ENCODE measurements at regions not wholly inside any gene's neighbourhood (a gene's known extent, or its start where the extent isn't known, plus 50 kb on each side); places are given as distances from the start of the nearest gene placed in this dataset.

DNA sequence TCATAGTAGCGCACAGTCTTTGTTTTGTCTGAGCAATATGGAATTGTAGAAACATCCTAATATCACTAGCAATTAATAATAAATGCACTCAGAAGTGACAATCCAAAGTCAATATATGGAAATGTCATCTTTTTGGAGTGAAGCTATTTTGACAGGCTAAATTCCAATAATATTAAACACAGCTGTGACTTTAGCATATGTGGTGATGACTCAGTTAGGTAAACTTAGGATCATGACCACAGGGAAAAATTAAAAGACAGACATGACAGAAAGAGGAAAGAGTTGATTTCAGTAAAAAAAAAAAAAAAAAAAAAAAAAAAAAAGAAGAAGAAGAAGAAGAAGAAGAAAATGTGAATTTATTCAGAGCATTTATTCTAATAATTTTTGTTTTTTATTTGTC lies 1165.7 kb downstream of the NLGN4Y start:
- no peak for DNase-seq

DNA sequence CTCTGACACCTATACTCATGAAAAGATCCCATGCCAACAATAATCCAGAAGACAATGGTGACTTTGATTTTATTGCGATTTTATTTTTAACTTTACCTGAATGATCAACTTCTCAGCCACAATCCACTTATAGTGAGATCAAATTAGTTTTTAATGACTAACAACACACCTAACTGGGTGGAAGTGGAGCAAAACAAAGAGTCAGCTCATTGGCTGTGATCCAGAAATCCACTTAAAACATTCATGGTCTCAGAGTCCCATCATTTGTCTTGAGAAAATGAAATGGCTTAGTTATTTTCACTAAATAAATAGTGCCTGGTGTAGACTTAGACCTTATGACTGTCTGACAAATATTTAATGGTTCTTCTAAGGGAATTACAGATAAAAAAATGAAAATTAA lies 1177.8 kb downstream of the NLGN4Y start:
- peak; percentile 53 for DNase-seq

DNA sequence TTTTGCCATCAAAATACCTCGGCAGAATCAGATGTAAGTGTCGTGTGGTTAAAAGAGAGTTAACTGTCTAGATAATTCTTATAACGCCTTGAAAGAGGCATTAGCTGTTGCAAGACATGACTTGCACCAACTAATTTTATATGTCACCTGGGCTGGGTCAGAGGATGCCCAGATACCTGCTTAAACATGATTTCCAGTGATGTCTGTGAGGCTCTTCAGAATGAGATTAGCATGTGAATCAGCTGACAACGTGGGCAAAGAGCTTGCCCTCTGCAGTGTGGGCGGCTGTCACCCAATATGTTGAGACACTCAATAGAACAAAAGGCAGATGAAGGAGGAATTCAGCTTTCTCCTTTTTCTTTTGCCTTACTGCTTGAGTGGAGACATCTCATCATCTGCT lies 1180.6 kb downstream of the NLGN4Y start:
- no peak for DNase-seq

DNA sequence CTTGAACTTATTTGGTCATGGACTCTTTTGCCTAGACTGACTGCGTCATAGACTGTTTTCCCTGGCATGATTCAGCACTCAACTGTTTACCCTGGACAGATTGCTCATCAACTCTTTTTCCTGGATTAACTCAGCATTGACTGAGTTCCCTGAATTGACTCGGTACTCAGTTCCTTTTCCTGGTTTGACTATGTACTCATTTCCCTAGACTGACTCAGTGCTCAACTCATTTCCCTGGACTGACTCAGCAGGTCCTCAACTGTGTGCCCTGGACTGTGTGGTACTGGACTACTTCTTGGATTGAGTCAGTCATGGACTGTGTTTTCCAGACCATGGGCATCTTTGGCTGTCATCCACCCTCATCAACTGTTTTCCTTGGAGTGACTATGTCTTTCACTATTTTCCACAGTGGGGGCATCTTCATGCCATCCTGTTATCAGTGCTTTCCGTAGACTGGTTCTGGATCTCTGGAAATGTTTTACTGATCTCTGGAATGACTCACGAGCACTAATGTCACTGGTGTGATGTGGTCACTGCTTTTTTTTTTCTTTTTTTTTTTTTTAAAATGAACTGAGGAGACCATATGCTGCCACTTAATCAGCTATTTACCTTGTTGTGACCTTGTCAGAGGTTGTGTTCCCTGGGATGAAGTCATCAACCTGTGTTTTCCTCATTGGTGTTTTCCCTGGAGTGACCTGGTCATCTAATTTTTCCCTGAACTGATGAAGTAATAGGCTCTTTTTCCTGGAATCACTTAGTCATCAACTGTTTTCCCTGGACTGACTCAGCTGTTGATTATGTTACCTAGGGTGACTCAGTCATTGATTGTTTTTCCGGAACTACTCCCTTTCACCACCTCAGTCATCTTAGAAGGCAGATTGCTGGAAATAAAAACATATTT lies 1225.5 kb downstream of the NLGN4Y start:
- DNase-seq, result no peak

DNA sequence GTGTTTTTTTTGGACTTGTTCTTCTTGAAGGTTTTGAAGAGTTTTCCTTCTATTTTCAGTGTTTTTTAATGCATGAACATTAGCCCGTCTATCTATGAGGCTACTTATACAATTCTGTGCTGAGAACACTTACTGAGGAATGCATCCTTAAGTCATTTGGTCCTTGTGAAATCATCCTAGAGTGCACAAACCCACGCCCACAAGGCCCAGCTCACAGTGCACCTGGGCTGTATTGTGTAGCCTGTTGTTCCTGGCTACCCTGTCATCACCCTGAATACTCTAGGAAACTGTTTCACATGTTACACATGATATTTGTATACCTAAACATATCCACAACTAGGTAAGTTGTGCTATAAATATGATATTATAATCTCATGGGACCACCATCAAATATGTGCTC lies 1226.7 kb downstream of the NLGN4Y start:
- DNase-seq, result no peak

DNA sequence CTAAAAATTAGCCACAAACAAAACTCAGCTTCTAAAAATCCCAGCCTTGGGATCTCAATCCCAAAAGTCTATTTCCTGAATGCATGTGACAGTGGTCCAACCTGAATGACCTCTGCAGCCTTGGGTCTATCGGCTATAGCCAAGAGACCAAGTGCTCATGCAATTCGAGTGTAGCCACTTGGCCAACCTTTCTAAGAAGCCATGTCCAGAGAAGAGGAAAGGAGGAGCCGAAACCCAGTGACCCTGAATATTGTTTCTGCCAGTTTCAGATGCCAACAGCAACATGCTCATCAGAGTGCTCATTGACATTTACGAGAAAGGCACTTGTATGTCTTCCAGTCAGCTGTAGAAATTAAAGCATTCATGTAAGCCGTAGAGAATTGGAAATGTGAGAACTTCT lies 1231.9 kb downstream of the NLGN4Y start:
- no peak for DNase-seq

DNA sequence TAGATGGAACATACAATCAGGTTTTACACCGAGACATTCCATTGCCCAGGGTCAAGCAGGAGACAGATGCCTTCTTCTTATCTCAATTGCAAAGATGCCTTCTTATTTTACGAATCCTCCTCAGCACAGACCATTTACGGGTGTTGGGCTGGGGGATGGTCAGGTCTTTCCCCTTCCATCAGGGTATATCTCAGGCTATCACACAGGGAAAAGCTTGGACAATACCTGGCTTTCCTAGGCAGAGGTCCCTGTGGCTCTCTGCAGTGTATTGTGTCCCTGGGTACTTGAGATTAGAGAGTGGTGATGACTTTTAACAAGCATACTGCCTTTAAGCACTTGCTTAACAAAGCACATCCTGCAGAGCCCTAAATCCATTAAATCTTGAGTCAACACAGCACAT lies 1249.2 kb downstream of the NLGN4Y start:
- DNase-seq, result no peak

DNA sequence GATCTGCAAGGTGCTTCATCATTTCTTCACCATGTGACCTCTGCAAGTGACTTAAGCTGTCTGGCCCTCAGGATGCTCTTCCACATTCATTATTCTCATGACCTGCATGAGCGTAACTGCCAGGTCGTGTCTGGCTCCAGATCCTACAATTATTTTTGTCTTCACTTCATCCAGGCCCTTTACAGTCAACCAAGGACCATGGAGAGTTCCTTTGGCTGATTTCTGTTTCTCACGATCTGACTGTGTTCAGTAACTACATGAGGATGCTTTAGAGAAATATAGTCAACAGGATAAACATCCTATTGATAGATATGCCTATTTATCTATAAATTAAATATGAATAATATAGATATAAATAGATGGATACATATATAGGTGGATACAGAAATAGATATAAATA lies 1251.6 kb downstream of the NLGN4Y start:
- DNase-seq, result no peak

DNA sequence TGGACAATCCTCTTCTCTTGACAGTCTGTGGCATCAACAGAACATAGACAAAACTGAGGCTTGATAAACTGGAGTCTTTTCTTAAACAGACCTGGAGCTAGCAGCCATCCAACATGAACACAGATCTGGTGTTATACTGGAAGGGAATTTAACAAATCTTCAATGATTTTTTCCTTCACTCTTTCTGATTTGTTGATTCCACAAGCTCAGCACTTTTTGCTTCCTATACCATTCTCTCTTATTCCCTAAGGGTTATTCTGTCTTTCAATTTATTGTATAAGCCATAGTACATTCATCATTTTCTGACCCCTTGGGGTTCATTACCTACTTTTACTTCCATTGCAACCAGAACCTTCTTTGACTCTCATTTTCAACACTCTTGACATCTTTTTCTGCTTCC lies 1255.6 kb downstream of the NLGN4Y start:
- no peak for DNase-seq

DNA sequence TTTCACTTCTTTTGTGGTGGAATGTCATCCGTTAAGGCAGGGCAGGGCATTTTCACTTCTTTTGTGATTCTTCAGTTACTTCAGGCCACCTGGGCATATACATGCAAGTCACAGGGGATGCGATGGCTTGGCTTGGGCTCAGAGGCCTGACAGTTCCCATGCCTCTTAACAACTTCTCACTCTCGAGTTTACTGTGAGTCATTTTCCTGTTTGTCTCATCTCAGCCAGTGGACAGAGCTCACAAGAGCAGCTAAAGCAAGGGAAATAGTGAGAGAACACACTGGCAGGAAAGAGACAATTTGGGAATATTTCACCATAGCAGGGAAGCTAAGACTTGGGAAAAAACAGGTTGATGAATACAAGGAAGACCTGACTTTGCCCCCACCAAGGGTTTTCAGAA lies 1275.7 kb downstream of the NLGN4Y start:
- DNase-seq, result no peak

DNA sequence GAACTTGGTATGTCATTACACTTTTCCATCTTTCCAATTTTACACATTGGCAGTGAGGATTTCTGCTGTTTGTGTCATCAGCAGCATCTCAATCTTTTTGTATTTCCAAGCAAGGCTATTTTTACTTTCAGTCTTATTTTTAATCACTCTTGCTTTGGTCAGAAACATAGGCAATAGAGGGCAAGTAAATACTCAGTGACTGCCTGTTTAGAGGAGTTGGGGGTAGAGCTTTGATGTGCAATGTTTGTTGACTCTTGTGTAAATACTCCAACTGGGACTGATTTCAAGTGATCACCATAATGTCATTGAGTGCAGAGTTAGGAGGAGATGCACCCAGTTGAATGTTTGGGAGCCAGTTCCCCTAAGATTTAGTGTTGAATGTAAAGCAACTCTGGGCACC lies 1281.7 kb downstream of the NLGN4Y start:
- DNase-seq, result no peak

DNA sequence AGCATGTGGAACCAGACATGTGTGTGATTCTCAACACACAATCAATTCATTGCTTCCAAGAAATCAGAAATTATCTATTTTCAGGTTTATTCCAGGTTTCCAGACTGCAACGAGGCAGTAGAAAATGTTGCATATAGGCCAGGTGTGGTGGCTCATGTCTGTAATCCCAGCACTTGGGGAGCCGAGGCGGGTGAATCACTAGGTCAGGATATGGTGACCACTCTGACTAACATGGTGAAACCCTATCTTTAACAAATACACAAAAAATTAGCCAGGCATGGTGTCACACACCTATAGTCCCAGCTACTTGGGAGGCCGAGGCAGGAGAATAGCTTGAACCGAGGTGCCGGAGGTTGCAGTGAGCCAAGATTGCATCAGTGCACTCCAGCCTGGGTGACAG lies 1289.9 kb downstream of the NLGN4Y start:
- DNase-seq, result no peak
